ENCODE measurements at regions not wholly inside any gene's neighbourhood (a gene's known extent, or its start where the extent isn't known, plus 50 kb on each side); places are given as distances from the start of the nearest gene placed in this dataset.

GRCh38 chr21:35908311-35909078 lies 151.8 kb downstream of the SETD4 start:
- H3K27me3 Mint-ChIP-seq (ENCODE audit: low read depth in 3 of 3): peaks cover 0 to 5% (median 0%) of the 10 kb centered on the region in 3 donors
- no peaks in the 10 kb centered on the region for H3K36me3 ChIP-seq (replicated peaks in 1 of 2; ENCODE audit: control insufficient read depth in 1 of 2, insufficient read depth in 2 of 2, low read length in 2 of 2)
- intact Hi-C loops (cut with micrococcal nuclease): no loop called here
- H3K27me3 ChIP-seq (ENCODE audit: control insufficient read depth in 2 of 2, insufficient read depth in 2 of 2, low read length in 2 of 2): no peaks in the 10 kb centered on the region
- peaks cover 23% of the 10 kb centered on the region for H3K4me1 Mint-ChIP-seq
- H3K9me3 Mint-ChIP-seq: peaks cover 0 to 8% (median 2%) of the 10 kb centered on the region in 7 donors
- TF ChIP-seq CTCF (IDR thresholded peaks at IDR 0.05): no peak
- no peaks in the 10 kb centered on the region for H3K9me3 ChIP-seq (replicated peaks in 1 of 2; ENCODE audit: control insufficient read depth in 1 of 2, insufficient read depth in 1 of 2, low read length in 2 of 2)
- H3K4me2 ChIP-seq (replicated peaks; ENCODE audit: extremely low read depth, low read length, poor library complexity, severe bottlenecking): no peak overlapping the region
- H3K4me3 ChIP-seq (replicated peaks in 1 of 3; ENCODE audit: low read depth in 2 of 3, low read length in 3 of 3): no peak overlapping the region
- H2AFZ ChIP-seq (ENCODE audit: insufficient read depth, low read depth, low read length, poor library complexity, severe bottlenecking): no peak overlapping the region
- no peak overlapping the region for H3K27ac Mint-ChIP-seq
- no peaks in the 10 kb centered on the region for H3K36me3 Mint-ChIP-seq
- H3K27ac ChIP-seq (ENCODE audit: low read depth in 1 of 2, low read length in 2 of 2): no peak overlapping the region
- H4K20me1 ChIP-seq (ENCODE audit: insufficient read depth, low read length): no peaks in the 10 kb centered on the region
- no peak for DNase-seq
- H3K4me3 Mint-ChIP-seq: no peak overlapping the region
- peaks cover 23 to 25% of the 10 kb centered on the region in 2 donors for H3K4me1 ChIP-seq (ENCODE audit: control insufficient read depth in 1 of 2, insufficient read depth in 2 of 2, low read length in 2 of 2)
- 89% methylated on average over 1 of the region's 5 CpGs for WGBS (ENCODE audit: insufficient coverage)
- H3K79me2 ChIP-seq (ENCODE audit: insufficient read depth, low read length): no peaks in the 10 kb centered on the region
- H3K9ac ChIP-seq (ENCODE audit: insufficient read depth, low read length, poor library complexity, severe bottlenecking): no peak overlapping the region

GRCh38 chr21:35906586-35906985 lies 153.7 kb downstream of the SETD4 start:
- TF ChIP-seq CTCF (IDR thresholded peaks at IDR 0.05): no peak
- no peaks in the 10 kb centered on the region for H3K27me3 ChIP-seq (ENCODE audit: control insufficient read depth in 2 of 2, insufficient read depth in 2 of 2, low read length in 2 of 2)
- no peak overlapping the region for H3K4me3 Mint-ChIP-seq
- H3K9me3 ChIP-seq (replicated peaks in 1 of 2; ENCODE audit: control insufficient read depth in 1 of 2, insufficient read depth in 1 of 2, low read length in 2 of 2): no peaks in the 10 kb centered on the region
- no peak overlapping the region for H3K4me3 ChIP-seq (replicated peaks in 1 of 3; ENCODE audit: low read depth in 2 of 3, low read length in 3 of 3)
- no peak overlapping the region for H3K9ac ChIP-seq (ENCODE audit: insufficient read depth, low read length, poor library complexity, severe bottlenecking)
- H3K27me3 Mint-ChIP-seq (ENCODE audit: low read depth in 3 of 3): peaks cover 0 to 2% (median 0%) of the 10 kb centered on the region in 3 donors
- no peaks in the 10 kb centered on the region for H3K36me3 Mint-ChIP-seq
- H3K4me1 ChIP-seq (ENCODE audit: control insufficient read depth in 1 of 2, insufficient read depth in 2 of 2, low read length in 2 of 2): peaks cover 23 to 25% of the 10 kb centered on the region in 2 donors
- H3K27ac ChIP-seq (ENCODE audit: low read depth in 1 of 2, low read length in 2 of 2): no peak overlapping the region
- no peak for DNase-seq
- H4K20me1 ChIP-seq (ENCODE audit: insufficient read depth, low read length): no peaks in the 10 kb centered on the region
- no peak overlapping the region for H3K4me2 ChIP-seq (replicated peaks; ENCODE audit: extremely low read depth, low read length, poor library complexity, severe bottlenecking)
- H3K79me2 ChIP-seq (ENCODE audit: insufficient read depth, low read length): no peaks in the 10 kb centered on the region
- peaks cover 0 to 6% (median 0%) of the 10 kb centered on the region in 7 donors for H3K9me3 Mint-ChIP-seq
- peaks cover 23% of the 10 kb centered on the region for H3K4me1 Mint-ChIP-seq
- H3K36me3 ChIP-seq (replicated peaks in 1 of 2; ENCODE audit: control insufficient read depth in 1 of 2, insufficient read depth in 2 of 2, low read length in 2 of 2): no peaks in the 10 kb centered on the region
- H3K27ac Mint-ChIP-seq: peak overlapping the region in 2 of 7 donors; percentile 73 to 97
- intact Hi-C loops (cut with micrococcal nuclease): no loop called here
- peak overlapping the region; percentile 78 for H2AFZ ChIP-seq (ENCODE audit: insufficient read depth, low read depth, low read length, poor library complexity, severe bottlenecking)

Measured in CD14-positive monocyte (primary cell).